HK-2 (cell line): ENCODE measurements at regions not wholly inside any gene's neighbourhood (a gene's known extent, or its start where the extent isn't known, plus 50 kb on each side); places are given as distances from the start of the nearest gene placed in this dataset.

Experiments used
- DNase-seq: peaks from one replicate; pipeline ENCODE4 v3.0.0-alpha.2; 2018; ENCODE audit not compliant: unreplicated experiment

- DNase-seq, result no peak
These were observed 614.6 kb upstream of the TBL1XR1 start for GRCh38 chr3:177811835-177812234.

- DNase-seq, result no peak
These were observed 615.2 kb upstream of the TBL1XR1 start for GRCh38 chr3:177812492-177812891.

- no peak for DNase-seq
These were observed 616.0 kb upstream of the TBL1XR1 start for GRCh38 chr3:177813322-177813721.

GRCh38 chr3:177816667-177817208, 619.5 kb upstream of the TBL1XR1 start:
- DNase-seq, result peak; percentile 48

- DNase-seq, result peak; percentile 26
These were observed 620.5 kb upstream of the TBL1XR1 start for GRCh38 chr3:177817751-177818150.

GRCh38 chr3:177818712-177819240, 621.5 kb upstream of the TBL1XR1 start:
- DNase-seq, result no peak

- DNase-seq, result no peak
These were observed 623.5 kb upstream of the TBL1XR1 start for GRCh38 chr3:177820683-177821316.

- DNase-seq, result no peak
These were observed 625.4 kb upstream of the TBL1XR1 start for GRCh38 chr3:177822681-177823096.

GRCh38 chr3:177823701-177824189, 626.5 kb upstream of the TBL1XR1 start:
- no peak for DNase-seq

GRCh38 chr3:177824190-177824786, 627.0 kb upstream of the TBL1XR1 start:
- DNase-seq, result peak; percentile 38

- no peak for DNase-seq
These were observed 627.6 kb upstream of the TBL1XR1 start for GRCh38 chr3:177824841-177825240.

GRCh38 chr3:177826253-177826652, 629.0 kb upstream of the TBL1XR1 start:
- no peak for DNase-seq

- no peak for DNase-seq
These were observed 630.4 kb upstream of the TBL1XR1 start for GRCh38 chr3:177827511-177828207.

- no peak for DNase-seq
These were observed 630.9 kb upstream of the TBL1XR1 start for GRCh38 chr3:177828208-177828565.

GRCh38 chr3:177830411-177830849, 633.1 kb upstream of the TBL1XR1 start:
- DNase-seq, result no peak

GRCh38 chr3:177831361-177831760, 634.1 kb upstream of the TBL1XR1 start:
- no peak for DNase-seq

- no peak for DNase-seq
These were observed 635.6 kb upstream of the TBL1XR1 start for GRCh38 chr3:177832880-177833279.

- no peak for DNase-seq
These were observed 636.0 kb upstream of the TBL1XR1 start for GRCh38 chr3:177833332-177833731.

GRCh38 chr3:177835008-177835407, 637.7 kb upstream of the TBL1XR1 start:
- peak; percentile 74 for DNase-seq

GRCh38 chr3:177835917-177836316, 638.6 kb upstream of the TBL1XR1 start:
- DNase-seq, result no peak

- no peak for DNase-seq
These were observed 639.4 kb upstream of the TBL1XR1 start for GRCh38 chr3:177836671-177837070.

- DNase-seq, result no peak
These were observed 640.8 kb upstream of the TBL1XR1 start for GRCh38 chr3:177837951-177838655.
